ENCODE measurements at regions not wholly inside any gene's neighbourhood (a gene's known extent, or its start where the extent isn't known, plus 50 kb on each side); places are given as distances from the start of the nearest gene placed in this dataset.

DNA sequence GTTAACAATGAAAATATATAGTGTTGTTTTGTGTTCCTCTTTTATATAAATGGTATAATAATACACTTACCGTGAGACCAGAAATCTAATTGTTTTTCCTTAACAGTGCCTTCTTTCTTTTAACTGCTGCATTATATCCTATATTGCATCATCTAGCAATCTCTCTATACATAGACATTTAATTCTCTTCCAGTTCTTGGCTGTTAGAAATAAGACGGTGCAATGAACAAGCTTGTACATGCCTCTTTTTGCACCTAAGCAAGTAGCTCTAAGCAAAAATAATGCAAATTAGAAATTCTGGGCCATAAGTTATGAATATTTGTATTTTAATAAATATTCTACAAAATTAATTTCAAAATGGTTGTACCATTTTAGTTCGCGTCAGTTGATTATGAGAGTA, 55.9 kb upstream of the AHR start:
- DNase-seq: no peak

DNA sequence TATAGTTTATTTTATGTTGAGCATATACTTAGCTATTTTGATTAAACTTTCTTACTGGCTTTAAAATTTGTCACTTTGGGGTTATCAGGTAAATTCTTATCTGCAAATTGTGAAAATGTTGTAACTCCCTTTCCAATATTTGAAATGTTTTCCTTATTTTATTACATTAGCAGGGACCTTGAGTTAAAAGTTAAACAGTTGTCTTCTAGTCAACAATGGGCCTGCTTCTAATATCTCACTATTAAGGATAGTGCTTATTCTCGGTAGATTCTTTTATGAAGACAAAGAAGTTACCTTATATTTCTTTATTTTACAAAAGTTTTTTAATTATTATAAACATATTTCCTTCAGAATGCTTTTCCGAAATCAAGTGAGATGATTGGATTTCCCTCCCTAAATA, 53.7 kb upstream of the AHR start:
- DNase-seq: no peak

DNA sequence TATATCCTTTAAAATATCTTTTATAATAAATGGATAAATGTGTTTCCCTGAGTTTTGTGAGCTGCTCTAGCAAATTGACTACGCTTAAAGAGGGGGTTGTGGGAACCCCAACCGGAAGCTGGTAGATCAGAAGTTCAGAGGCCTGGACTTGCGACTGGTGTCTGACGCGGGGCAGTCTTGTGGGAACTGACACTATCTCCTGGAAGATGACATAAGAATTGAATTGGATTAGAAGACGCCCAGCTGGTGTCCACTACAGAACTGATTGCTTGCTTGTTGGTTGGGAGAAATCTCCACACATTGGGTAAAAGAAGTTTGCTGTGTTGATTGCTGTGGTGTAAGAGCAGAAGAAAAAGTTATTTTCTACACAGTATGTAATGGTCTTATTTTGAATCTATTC, 51.1 kb upstream of the AHR start:
- DNase-seq: no peak

DNA sequence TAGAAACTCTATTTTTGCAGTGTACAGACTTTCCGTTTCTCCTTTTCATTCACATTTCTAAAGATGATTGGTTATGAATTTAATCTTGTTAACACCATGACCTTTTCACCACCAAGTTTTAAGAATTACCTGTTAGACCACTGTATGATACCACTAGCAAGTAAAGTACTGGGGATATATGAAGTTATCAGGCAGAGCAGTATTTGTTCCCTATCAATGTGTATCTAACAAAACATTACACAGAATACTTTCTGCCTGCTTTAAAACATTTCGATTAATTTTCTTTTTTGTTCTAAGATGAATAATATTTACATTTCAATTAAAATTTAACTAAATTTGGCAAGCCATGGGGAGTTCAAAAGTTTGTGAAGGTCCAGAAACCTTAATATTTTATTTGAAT, 49.9 kb upstream of the AHR start:
- DNase-seq: no peak

Data from NCI-H2171 treated with DMSO at 0.1 percent for 48 hours (cell line).